Neural cell (in vitro differentiated cells): ENCODE measurements at regions not wholly inside any gene's neighbourhood (a gene's known extent, or its start where the extent isn't known, plus 50 kb on each side); places are given as distances from the start of the nearest gene placed in this dataset.

ENCODE experiments used
- EP300 ChIP-seq: fragments of 450-650 bp; conservative IDR thresholded peaks from 2 replicates; pipeline ENCODE4 v1.6.1; 2014; ENCODE audit warnings: antibody characterized with exemption, mild to moderate bottlenecking, moderate library complexity; ENCODE audit not compliant: poor library complexity, severe bottlenecking
- EZH2 ChIP-seq: fragments of 200-600, 300-800 bp; shearing (Covaris generic), sonication (generic); IDR thresholded peaks from 2 replicates; pipeline ENCODE4 v1.6.1; 2014; ENCODE audit warnings: antibody characterized with exemption, low read length, borderline replicate concordance, mild to moderate bottlenecking; ENCODE audit not compliant: insufficient read depth, poor library complexity, severe bottlenecking
- MXI1 ChIP-seq: fragments of 450-650 bp; conservative IDR thresholded peaks from 2 replicates; pipeline ENCODE4 v1.6.1; 2014; ENCODE audit warnings: antibody characterized with exemption, mild to moderate bottlenecking; ENCODE audit not compliant: poor library complexity, severe bottlenecking
- POLR2AphosphoS5 ChIP-seq: IDR thresholded peaks from 2 replicates; pipeline ENCODE4 v1.6.1; 2012
- RAD21 ChIP-seq: fragments of 450-650 bp; conservative IDR thresholded peaks from 2 replicates; pipeline ENCODE4 v1.6.1; 2014; ENCODE audit warnings: antibody characterized with exemption, mild to moderate bottlenecking, moderate library complexity
- SMC3 ChIP-seq: fragments of 450-650 bp; conservative IDR thresholded peaks from 2 replicates; pipeline ENCODE4 v1.6.1; 2014; ENCODE audit warnings: antibody characterized with exemption, mild to moderate bottlenecking, moderate library complexity; ENCODE audit not compliant: poor library complexity
- TAF1 ChIP-seq: IDR thresholded peaks from 2 replicates; pipeline ENCODE4 v1.6.1; 2012; ENCODE audit warnings: low read depth
- TF ChIP-seq, protein P1 (sequence below): fragments of 450-650 bp; IDR thresholded peaks from 2 replicates; pipeline ENCODE4 v1.5.1; 2014; ENCODE audit warnings: antibody characterized with exemption, mild to moderate bottlenecking, moderate library complexity; ENCODE audit not compliant: poor library complexity, severe bottlenecking
- TF ChIP-seq, protein P2 (sequence below): IDR thresholded peaks from 2 replicates; pipeline ENCODE4 v1.6.1; 2012; ENCODE audit warnings: borderline replicate concordance

DNA sequence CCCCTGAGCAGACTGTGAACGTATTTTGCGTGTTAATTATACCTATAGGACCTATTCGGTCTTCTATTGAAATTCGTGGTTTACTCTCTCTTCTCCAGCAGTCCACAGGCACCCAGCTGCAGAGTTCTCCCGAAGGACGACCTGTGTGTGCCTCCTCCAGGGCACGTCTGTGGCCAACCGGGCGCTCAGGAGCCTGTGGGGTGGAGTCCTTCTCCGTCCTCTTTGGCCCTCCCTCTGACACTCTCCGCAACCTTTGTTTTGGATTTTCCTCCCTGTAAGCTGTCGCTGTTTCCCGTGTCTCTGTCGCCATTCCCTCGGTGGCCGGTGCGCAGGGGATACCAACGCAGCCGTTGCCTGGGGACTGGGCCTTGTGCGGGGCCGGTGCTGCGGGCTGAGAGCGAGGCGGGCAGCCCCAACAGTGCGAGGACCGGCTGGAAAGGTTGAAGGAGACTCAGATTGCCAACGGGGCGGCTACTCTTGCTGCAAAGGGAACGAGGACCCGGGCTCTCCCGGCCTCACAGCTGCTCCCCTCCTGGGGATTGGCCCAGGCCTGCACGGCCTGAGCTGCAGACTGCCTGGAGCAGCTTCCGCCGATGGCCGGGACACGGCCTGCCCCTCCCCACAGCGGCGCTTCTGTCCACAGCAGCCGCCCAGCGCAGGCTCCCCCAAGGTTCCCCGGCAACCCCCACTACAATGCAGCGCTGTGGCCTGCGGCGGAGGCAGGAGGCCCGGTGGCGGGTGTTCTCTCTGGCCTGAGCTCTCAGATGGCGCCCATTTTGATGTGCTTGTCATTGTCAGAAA lies 221.0 kb downstream of the MTX2 start:
- TF ChIP-seq EZH2 (no peak), MXI1 (no peak), RAD21 (no peak), EP300 (no peak), TAF1 (no peak), POLR2AphosphoS5 (no peak), SMC3 (no peak)
- TF ChIP-seq, protein P1, sequence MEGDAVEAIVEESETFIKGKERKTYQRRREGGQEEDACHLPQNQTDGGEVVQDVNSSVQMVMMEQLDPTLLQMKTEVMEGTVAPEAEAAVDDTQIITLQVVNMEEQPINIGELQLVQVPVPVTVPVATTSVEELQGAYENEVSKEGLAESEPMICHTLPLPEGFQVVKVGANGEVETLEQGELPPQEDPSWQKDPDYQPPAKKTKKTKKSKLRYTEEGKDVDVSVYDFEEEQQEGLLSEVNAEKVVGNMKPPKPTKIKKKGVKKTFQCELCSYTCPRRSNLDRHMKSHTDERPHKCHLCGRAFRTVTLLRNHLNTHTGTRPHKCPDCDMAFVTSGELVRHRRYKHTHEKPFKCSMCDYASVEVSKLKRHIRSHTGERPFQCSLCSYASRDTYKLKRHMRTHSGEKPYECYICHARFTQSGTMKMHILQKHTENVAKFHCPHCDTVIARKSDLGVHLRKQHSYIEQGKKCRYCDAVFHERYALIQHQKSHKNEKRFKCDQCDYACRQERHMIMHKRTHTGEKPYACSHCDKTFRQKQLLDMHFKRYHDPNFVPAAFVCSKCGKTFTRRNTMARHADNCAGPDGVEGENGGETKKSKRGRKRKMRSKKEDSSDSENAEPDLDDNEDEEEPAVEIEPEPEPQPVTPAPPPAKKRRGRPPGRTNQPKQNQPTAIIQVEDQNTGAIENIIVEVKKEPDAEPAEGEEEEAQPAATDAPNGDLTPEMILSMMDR, result no peak
- TF ChIP-seq, protein P2, sequence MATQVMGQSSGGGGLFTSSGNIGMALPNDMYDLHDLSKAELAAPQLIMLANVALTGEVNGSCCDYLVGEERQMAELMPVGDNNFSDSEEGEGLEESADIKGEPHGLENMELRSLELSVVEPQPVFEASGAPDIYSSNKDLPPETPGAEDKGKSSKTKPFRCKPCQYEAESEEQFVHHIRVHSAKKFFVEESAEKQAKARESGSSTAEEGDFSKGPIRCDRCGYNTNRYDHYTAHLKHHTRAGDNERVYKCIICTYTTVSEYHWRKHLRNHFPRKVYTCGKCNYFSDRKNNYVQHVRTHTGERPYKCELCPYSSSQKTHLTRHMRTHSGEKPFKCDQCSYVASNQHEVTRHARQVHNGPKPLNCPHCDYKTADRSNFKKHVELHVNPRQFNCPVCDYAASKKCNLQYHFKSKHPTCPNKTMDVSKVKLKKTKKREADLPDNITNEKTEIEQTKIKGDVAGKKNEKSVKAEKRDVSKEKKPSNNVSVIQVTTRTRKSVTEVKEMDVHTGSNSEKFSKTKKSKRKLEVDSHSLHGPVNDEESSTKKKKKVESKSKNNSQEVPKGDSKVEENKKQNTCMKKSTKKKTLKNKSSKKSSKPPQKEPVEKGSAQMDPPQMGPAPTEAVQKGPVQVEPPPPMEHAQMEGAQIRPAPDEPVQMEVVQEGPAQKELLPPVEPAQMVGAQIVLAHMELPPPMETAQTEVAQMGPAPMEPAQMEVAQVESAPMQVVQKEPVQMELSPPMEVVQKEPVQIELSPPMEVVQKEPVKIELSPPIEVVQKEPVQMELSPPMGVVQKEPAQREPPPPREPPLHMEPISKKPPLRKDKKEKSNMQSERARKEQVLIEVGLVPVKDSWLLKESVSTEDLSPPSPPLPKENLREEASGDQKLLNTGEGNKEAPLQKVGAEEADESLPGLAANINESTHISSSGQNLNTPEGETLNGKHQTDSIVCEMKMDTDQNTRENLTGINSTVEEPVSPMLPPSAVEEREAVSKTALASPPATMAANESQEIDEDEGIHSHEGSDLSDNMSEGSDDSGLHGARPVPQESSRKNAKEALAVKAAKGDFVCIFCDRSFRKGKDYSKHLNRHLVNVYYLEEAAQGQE, result no peak
